Aorta (tissue), 5 donors: ENCODE measurements at regions not wholly inside any gene's neighbourhood (a gene's known extent, or its start where the extent isn't known, plus 50 kb on each side); places are given as distances from the start of the nearest gene placed in this dataset.

Source experiments
- ATAC-seq: fragments of 200-7000 bp; cut with Tn5 transposase; one replicate; pipeline ENCODE4 v1.9.1; 2022; ENCODE audit warnings: moderate library complexity; ENCODE audit not compliant: low FRiP score
- DNase-seq, 2 donors: peaks; one replicate each; pipeline ENCODE4 v3.0.0-alpha.2; 2020
- H3K27ac ChIP-seq, 2 donors: one replicate each; pipeline ENCODE4 v1.5.1; 2013; ENCODE audit warnings: low read length in 2 of 2, mild to moderate bottlenecking in 2 of 2, moderate library complexity in 2 of 2, control low read depth in 1 of 2, inconsistent platforms in 1 of 2, low read depth in 1 of 2
- H3K27me3 ChIP-seq, 2 donors: one replicate each; pipeline ENCODE4 v1.6.1; 2013; ENCODE audit warnings: control low read depth in 1 of 2, low read length in 1 of 2, mild to moderate bottlenecking in 1 of 2, moderate library complexity in 1 of 2; ENCODE audit not compliant: insufficient read depth in 2 of 2, control insufficient read depth in 1 of 2
- H3K36me3 ChIP-seq, 2 donors: one replicate each; pipeline ENCODE4 v1.6.1; 2013; ENCODE audit warnings: control low read depth in 1 of 2, low read length in 1 of 2, mild to moderate bottlenecking in 1 of 2; ENCODE audit not compliant: insufficient read depth in 2 of 2, control insufficient read depth in 1 of 2
- H3K4me1 ChIP-seq, 2 donors: one replicate each; pipeline ENCODE4 v1.6.1; 2013; ENCODE audit warnings: low read length in 2 of 2, control low read depth in 1 of 2, mild to moderate bottlenecking in 1 of 2, moderate library complexity in 1 of 2; ENCODE audit not compliant: insufficient read depth in 2 of 2, control insufficient read depth in 1 of 2
- H3K4me3 ChIP-seq, 2 donors: one replicate each; pipeline ENCODE4 v1.5.1; 2013; ENCODE audit warnings: low read length in 2 of 2, control low read depth in 1 of 2, mild to moderate bottlenecking in 1 of 2
- H3K9me3 ChIP-seq: one replicate; pipeline ENCODE4 v1.6.1; 2013; ENCODE audit warnings: mild to moderate bottlenecking, low read length; ENCODE audit not compliant: control insufficient read depth
- WGBS, 2 donors: extraction: QIAGEN DNeasy Blood & Tissue Kit; methylation state at CpG; one replicate each; pipeline ENCODE4 v1.1.7; 2013; 5-methylcytosine and 5-hydroxymethylcytosine counted together
- intact Hi-C, 2 donors: fragments of 100-400 bp; cut with DNase I; formaldehyde crosslinking; loops; one replicate each; pipeline versions ENCODE4 v1.14.2 to v1.15.0; 2022
- donor health status: healthy with polysubstance abuse.
- donor health status: Bipolar disorder and iron deficiency.
- donor health status: DM: no; HTN: no; CAD: no.
- donor health status: DM: no; HTN: no; CAD: no.
- donor health status: DM: yes; HTN: yes; CAD: no.

- H3K27ac ChIP-seq = no peak overlapping the region
- no peaks in the 10 kb centered on the region for H3K27me3 ChIP-seq
- no peaks in the 10 kb centered on the region for H3K36me3 ChIP-seq
- ATAC-seq = no peak
- no peak overlapping the region for H3K4me3 ChIP-seq
- DNase-seq = no peak
- no peaks in the 10 kb centered on the region for H3K9me3 ChIP-seq
- no peaks in the 10 kb centered on the region for H3K4me1 ChIP-seq
- 67 to 70% methylated on average over 19 of the region's 19 CpGs for WGBS, 2 donors
- intact Hi-C loops = no loop called here
Measured at GRCh38 chr17:73827627-73828291, 183.5 kb upstream of the SDK2 start.

- Histone ChIP-seq H3K27me3 (no peaks in the 10 kb centered on the region), H3K36me3 (no peaks in the 10 kb centered on the region), H3K4me1 (no peaks in the 10 kb centered on the region), H3K9me3 (no peaks in the 10 kb centered on the region), H3K4me3 (no peak overlapping the region), H3K27ac (no peak overlapping the region)
- intact Hi-C loops = no loop called here
- 89 to 91% methylated on average over 13 of the region's 13 CpGs for WGBS, 2 donors
- no peak for ATAC-seq
- peak in 1 of 2 donors; percentile 44 for DNase-seq
Measured at GRCh38 chr17:73829676-73830280, 185.5 kb upstream of the SDK2 start.

- ATAC-seq (no peak), DNase-seq (peak in 1 of 2 donors; percentile 33)
- 87 to 92% methylated on average over 6 of the region's 6 CpGs for WGBS, 2 donors
- Histone ChIP-seq H3K36me3 (no peaks in the 10 kb centered on the region), H3K4me1 (no peaks in the 10 kb centered on the region), H3K27me3 (no peaks in the 10 kb centered on the region), H3K4me3 (no peak overlapping the region), H3K27ac (no peak overlapping the region), H3K9me3 (no peaks in the 10 kb centered on the region)
- intact Hi-C loops = no loop called here
Measured at GRCh38 chr17:73831699-73832098, 187.5 kb upstream of the SDK2 start.

GRCh38 chr17:73833775-73834488 lies 189.7 kb upstream of the SDK2 start:
- 43% methylated on average over 17 of the region's 17 CpGs for WGBS, 2 donors
- H3K27ac ChIP-seq = no peak overlapping the region
- no peaks in the 10 kb centered on the region for H3K9me3 ChIP-seq
- H3K36me3 ChIP-seq = no peaks in the 10 kb centered on the region
- no peaks in the 10 kb centered on the region for H3K27me3 ChIP-seq
- DNase-seq (no peak), ATAC-seq (no peak)
- no peak overlapping the region for H3K4me3 ChIP-seq
- H3K4me1 ChIP-seq = no peaks in the 10 kb centered on the region
- intact Hi-C loops = no loop called here

DNA sequence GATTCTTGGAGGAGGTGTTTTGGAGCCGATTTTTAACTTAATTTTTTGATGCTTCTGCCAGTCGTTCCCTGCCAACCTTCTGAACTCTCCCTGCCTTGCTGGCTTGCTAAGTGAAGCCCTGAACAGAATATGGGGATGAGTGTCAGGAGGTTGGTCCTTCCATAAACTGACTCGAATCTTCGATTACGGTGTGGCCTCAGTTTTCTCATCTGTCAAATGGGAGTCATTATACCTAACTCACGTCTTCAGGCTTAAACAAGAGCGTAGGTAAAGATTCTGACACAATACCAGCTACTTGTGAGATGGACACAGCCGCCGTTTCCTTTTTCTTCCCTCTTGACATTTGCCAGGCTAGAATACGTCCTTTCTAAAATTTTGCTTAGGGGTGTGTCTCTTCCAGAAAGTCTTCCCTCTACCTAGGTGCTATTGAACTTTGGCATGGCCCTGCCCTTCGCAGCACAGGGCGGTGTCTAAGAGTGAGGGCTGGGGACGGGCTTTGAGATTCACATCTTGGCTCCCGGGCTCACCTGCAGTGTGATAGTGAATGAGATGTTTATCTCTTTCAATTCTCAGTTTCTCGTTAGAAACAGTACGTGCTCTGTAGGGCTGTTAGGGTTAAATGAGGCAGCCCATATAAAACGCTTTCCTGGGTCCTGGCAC lies 190.6 kb upstream of the SDK2 start:
- Histone ChIP-seq H3K27me3 (peaks cover 0 to 2% of the 10 kb centered on the region in 2 donors), H3K27ac (no peak overlapping the region)
- 75 to 79% methylated on average over 17 of the region's 17 CpGs for WGBS, 2 donors

GRCh38 chr17:73835605-73836004 lies 191.4 kb upstream of the SDK2 start:
- intact Hi-C loops = no loop called here
- Histone ChIP-seq H3K27ac (no peak overlapping the region), H3K4me1 (no peaks in the 10 kb centered on the region), H3K4me3 (no peak overlapping the region), H3K9me3 (no peaks in the 10 kb centered on the region), H3K27me3 (peaks cover 0 to 3% of the 10 kb centered on the region in 2 donors), H3K36me3 (no peaks in the 10 kb centered on the region)
- DNase-seq (no peak), ATAC-seq (no peak)
- WGBS, 2 donors = 15 to 18% methylated on average over 8 of the region's 8 CpGs

More for the DNA sequence above, 190.6 kb upstream of the SDK2 start:
- no peaks in the 10 kb centered on the region for H3K36me3 ChIP-seq
- intact Hi-C loops = no loop called here
- H3K4me1 ChIP-seq = no peaks in the 10 kb centered on the region
- ATAC-seq (no peak), DNase-seq (no peak)
- no peaks in the 10 kb centered on the region for H3K9me3 ChIP-seq
- H3K4me3 ChIP-seq = no peak overlapping the region

DNA sequence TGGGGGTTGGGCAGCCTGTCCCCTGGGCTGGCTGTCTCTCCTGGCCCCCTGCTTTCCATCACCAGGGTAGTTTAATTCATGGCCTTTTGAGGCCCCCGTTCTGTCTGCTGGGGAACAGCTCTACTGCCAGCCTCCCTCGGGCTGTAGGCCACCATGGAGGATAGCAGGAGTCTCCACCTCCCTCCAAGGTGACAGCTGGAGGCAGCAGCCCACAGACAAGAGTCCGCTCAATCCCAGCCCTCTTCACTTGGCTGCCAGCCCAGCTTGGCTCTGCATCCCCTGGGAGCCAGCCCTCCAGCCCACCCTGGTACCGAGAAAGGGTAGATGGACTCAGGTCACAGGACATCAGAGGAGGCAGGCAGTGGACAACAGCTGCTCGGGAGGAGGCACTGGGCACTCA lies 194.6 kb upstream of the SDK2 start:
- no peaks in the 10 kb centered on the region for H3K4me1 ChIP-seq
- no peaks in the 10 kb centered on the region for H3K36me3 ChIP-seq
- H3K9me3 ChIP-seq = no peaks in the 10 kb centered on the region
- peaks cover 0 to 3% of the 10 kb centered on the region in 2 donors for H3K27me3 ChIP-seq
- ATAC-seq (no peak), DNase-seq (no peak)
- intact Hi-C loops = no loop called here
- no peak overlapping the region for H3K4me3 ChIP-seq
- 54 to 59% methylated on average over 5 of the region's 5 CpGs for WGBS, 2 donors
- H3K27ac ChIP-seq = no peak overlapping the region

DNA sequence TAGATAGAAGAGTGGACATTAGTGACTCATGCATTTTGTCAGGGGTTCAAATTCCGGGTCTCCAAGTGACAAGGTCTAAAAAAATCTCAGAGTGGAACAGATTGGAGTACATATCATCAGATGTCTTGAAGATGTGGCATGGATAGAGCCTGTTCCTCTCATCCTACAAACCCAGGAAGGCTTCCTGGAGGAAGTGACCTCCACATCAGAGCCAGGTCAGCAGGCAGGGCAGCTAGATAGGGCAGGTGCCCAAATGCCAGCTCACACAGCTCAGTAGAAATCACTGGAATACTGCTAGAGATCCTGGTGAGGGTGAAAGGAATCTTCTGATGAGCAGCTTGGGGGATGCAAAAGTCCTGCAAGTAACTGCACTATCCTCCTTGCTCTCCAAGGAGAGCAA lies 196.6 kb upstream of the SDK2 start:
- WGBS, 2 donors = 57 to 58% methylated on average over 1 of the region's 1 CpG
- intact Hi-C loops = no loop called here
- peaks cover 0 to 3% of the 10 kb centered on the region in 2 donors for H3K27me3 ChIP-seq

More for the DNA sequence above, 196.6 kb upstream of the SDK2 start:
- ATAC-seq (no peak), DNase-seq (no peak)
- H3K27ac ChIP-seq = no peak overlapping the region
- H3K4me1 ChIP-seq = no peaks in the 10 kb centered on the region
- H3K4me3 ChIP-seq = no peak overlapping the region
- H3K36me3 ChIP-seq = no peaks in the 10 kb centered on the region
- H3K9me3 ChIP-seq = no peaks in the 10 kb centered on the region
